LNCAP (cell line): ENCODE measurements at regions not wholly inside any gene's neighbourhood (a gene's known extent, or its start where the extent isn't known, plus 50 kb on each side); places are given as distances from the start of the nearest gene placed in this dataset.

Experiments used
- TF ChIP-seq, protein P1 (sequence below): fragments of 450-650 bp; IDR thresholded peaks from 2 replicates; pipeline ENCODE4 v1.5.1; 2017; ENCODE audit warnings: mild to moderate bottlenecking

DNA sequence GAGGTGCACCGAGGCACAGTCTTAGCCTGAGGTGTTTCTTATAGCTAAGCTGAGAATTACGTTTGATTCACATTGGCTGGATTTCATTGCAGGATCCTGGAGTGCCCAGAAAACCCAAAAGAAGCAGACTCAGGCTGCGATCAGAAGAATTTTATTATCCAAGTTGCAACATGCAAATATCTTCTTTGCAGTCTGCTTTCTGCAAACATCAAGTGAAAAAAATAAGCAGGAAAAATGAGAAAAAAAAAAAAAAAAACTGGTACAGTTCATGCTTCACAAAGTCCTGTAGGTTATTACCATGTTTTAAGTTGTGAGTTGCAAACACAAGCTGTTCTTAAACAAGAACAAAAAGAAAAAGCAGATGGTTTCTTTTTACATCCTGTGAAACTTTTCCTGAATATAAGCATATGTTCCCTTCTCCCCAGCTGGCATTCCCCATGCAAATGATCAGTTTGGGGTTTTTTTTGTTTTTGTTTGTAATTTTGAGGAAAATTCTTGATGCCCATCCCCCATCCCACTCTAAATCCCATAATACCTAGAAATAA is 349.0 kb downstream of the CBLN4 start:
- TF ChIP-seq, protein P1, sequence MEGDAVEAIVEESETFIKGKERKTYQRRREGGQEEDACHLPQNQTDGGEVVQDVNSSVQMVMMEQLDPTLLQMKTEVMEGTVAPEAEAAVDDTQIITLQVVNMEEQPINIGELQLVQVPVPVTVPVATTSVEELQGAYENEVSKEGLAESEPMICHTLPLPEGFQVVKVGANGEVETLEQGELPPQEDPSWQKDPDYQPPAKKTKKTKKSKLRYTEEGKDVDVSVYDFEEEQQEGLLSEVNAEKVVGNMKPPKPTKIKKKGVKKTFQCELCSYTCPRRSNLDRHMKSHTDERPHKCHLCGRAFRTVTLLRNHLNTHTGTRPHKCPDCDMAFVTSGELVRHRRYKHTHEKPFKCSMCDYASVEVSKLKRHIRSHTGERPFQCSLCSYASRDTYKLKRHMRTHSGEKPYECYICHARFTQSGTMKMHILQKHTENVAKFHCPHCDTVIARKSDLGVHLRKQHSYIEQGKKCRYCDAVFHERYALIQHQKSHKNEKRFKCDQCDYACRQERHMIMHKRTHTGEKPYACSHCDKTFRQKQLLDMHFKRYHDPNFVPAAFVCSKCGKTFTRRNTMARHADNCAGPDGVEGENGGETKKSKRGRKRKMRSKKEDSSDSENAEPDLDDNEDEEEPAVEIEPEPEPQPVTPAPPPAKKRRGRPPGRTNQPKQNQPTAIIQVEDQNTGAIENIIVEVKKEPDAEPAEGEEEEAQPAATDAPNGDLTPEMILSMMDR = no peak

DNA sequence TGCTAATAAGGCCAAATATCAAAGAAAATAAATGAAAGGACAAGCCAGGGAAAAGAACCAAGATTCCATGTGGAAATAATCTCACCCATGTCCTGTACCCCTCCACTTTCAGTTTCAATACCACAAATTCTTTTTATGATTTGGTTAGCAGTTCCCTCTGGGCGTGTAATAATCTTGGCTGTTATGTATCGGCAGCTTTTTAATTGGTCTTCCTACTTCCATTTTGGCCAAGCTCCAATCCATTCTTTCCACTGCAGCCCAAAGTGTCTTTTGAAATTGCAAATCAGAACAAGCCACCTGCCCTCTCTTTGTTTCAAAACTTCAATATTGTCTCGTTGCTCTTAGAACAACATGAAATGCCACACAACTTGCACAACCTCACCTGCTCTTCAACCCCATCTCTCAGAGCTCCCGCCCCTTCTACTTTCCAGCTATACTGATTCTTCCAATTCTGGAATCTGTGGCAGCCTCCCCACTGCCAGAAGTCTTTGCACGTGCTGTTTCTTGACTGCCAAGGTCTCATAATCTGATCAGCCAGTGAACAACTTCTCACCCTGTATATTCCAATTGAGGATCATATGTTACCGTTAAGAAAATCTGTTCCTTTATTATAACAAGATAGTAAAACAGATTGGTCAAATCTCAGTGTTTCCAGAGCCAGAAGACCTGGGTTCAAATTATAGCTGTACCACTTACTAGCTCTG is 354.5 kb downstream of the CBLN4 start:
- TF ChIP-seq, protein P1 = no peak

DNA sequence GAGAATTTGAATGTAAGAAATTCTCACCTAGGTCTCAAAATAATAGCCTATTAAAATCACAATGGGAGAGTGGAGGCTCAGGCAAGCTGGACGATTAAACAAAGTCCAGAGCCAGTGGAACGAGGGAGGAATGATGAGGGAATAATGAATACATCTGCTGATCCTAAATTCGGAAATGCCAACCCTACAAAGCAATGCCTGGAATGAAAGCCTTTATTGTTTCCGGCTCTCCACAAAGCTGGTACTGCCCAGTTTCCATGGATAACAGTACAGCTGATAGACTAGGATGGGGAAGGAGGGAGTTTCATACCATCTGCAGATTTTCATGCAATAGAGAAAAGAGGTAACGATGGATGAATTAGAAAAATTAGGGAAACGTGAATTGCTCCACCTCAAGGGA is 356.1 kb downstream of the CBLN4 start:
- TF ChIP-seq, protein P1 = no peak

DNA sequence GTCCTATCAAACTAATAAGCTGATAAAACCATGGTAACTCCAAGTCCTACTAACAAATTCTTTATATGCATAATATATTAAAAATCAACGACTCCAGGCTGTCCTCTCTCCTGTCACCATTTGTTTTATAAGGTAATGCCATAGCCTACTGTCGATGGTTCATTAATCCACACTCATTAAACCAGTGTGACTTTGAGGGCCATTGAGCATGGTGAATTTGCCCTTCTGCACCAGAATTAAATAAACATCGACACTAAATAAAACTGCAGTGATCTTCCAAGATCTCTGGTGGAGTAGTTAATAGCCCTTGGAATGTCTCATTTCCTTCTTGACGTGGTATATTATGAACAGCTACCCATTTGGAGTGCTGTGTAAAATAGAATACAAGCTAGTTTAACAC is 358.5 kb downstream of the CBLN4 start:
- TF ChIP-seq, protein P1 = no peak

DNA sequence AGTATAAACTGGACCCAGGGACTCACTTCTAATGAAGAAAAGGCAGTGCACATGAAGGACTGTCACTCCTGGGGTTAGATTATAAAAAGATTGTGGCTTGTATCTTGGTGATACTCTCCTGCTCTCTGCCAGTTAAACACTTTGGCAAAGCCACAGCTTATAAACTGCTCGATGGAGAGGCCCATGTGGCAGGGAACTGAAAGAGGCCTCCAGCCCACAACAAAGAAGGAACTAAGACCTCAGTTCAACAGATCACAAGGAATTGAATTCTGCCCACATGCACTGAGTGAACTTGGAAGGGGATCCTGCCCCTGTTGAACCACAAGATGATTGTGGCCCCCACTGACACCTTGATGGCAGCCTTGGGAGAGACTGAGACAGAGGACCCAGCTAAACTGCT is 363.8 kb downstream of the CBLN4 start:
- TF ChIP-seq, protein P1 = no peak

DNA sequence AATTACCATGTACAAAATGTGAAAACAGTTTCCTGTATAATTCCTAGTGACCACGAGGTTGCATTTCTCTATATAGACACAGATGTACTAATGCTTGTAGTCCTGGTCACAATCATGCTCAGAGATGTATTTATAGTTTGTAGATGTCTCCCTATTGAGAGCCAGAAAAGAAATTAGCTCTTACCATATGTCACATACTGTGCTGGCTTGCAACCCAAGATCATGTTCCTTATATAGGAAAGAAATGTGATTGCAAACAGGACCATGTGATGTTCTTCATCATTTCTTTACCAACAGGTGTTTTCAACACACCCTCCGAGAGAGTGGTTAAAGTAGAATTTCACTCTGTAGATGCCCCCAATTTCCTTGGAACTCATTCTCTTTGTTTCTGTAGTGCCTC is 369.4 kb downstream of the CBLN4 start:
- TF ChIP-seq, protein P1 = no peak

DNA sequence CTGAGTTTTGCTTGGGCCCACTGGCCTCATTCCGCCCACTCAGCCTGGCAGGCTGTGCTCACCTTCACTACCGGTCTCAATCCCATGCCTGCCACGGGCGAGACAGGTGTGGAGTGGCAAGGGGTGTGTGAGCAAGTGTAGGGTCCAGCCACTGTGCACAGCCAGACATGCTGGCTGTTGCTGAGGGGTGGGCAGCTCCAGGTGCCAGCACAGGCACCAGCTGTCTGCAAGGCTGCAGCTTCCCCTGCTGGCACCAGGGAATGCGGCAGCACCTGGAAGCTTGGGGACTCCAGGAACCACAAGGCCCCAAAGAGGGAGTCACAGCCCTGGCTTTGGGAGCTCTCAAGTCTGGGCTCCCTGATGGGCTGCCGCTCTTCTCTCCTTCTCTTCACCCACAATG is 372.7 kb downstream of the CBLN4 start:
- TF ChIP-seq, protein P1 = no peak

DNA sequence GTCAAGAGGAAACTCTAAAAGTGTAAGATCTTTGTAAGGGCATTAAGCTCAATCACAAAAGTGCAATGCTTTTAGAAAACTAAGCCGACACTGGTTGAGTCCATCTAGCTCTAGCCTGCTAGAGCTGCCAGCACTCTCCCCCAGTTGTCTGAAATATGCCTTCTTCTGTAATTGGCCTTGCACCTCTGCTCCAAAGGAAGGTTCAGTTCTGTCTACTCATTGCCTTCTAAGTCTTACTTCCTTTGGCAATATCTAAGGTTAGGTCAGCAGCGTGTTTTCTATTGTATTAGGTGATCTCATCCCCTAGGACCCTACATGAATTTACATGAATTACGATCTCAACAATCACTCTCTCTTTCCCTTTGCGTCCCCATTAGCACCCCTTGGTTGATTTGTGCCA is 378.6 kb downstream of the CBLN4 start:
- TF ChIP-seq, protein P1 = no peak
